Right hindlimb (tissue), 1 donor: ENCODE measurements at regions not wholly inside any gene's neighbourhood (a gene's known extent, or its start where the extent isn't known, plus 50 kb on each side); places are given as distances from the start of the nearest gene placed in this dataset.

Source experiments
- DNase-seq: peaks from one replicate; pipeline ENCODE4 v3.0.0-alpha.2; 2018

- DNase-seq = no peak
Measured at GRCh38 chr7:118713039-118713438, 488.5 kb downstream of the ANKRD7 start.

- DNase-seq = no peak
Measured at GRCh38 chr7:118720632-118721031, 496.1 kb downstream of the ANKRD7 start.

- DNase-seq = no peak
Measured at GRCh38 chr7:118731854-118732253, 507.4 kb downstream of the ANKRD7 start.

GRCh38 chr7:118734541-118734940 lies 510.0 kb downstream of the ANKRD7 start:
- no peak for DNase-seq

GRCh38 chr7:118735441-118735840 lies 510.9 kb downstream of the ANKRD7 start:
- DNase-seq = no peak

GRCh38 chr7:118737935-118738334 lies 513.4 kb downstream of the ANKRD7 start:
- no peak for DNase-seq

- no peak for DNase-seq
Measured at GRCh38 chr7:118745927-118746326, 521.4 kb downstream of the ANKRD7 start.

- no peak for DNase-seq
Measured at GRCh38 chr7:118747473-118747872, 523.0 kb downstream of the ANKRD7 start.

- no peak for DNase-seq
Measured at GRCh38 chr7:118753479-118753878, 529.0 kb downstream of the ANKRD7 start.

- DNase-seq = no peak
Measured at GRCh38 chr7:118754608-118755007, 530.1 kb downstream of the ANKRD7 start.

GRCh38 chr7:118755067-118755625 lies 530.6 kb downstream of the ANKRD7 start:
- no peak for DNase-seq

- DNase-seq = no peak
Measured at GRCh38 chr7:118757066-118757465, 532.6 kb downstream of the ANKRD7 start.

- DNase-seq = no peak
Measured at GRCh38 chr7:118758582-118758981, 534.1 kb downstream of the ANKRD7 start.

- no peak for DNase-seq
Measured at GRCh38 chr7:118759921-118760320, 535.4 kb downstream of the ANKRD7 start.

GRCh38 chr7:118762451-118762850 lies 537.9 kb downstream of the ANKRD7 start:
- DNase-seq = no peak

- DNase-seq = no peak
Measured at GRCh38 chr7:118764221-118764620, 539.7 kb downstream of the ANKRD7 start.

- DNase-seq = no peak
Measured at GRCh38 chr7:118771672-118772071, 547.2 kb downstream of the ANKRD7 start.

GRCh38 chr7:118777308-118777707 lies 552.8 kb downstream of the ANKRD7 start:
- DNase-seq = no peak

GRCh38 chr7:118792682-118793081 lies 568.2 kb downstream of the ANKRD7 start:
- DNase-seq = no peak

GRCh38 chr7:118793582-118793981 lies 569.1 kb downstream of the ANKRD7 start:
- no peak for DNase-seq

- DNase-seq = no peak
Measured at GRCh38 chr7:118794419-118794818, 569.9 kb downstream of the ANKRD7 start.

GRCh38 chr7:118801366-118801765 lies 576.9 kb downstream of the ANKRD7 start:
- DNase-seq = no peak

- no peak for DNase-seq
Measured at GRCh38 chr7:118802726-118803125, 578.2 kb downstream of the ANKRD7 start.

- DNase-seq = no peak
Measured at GRCh38 chr7:118826246-118826645, 601.7 kb downstream of the ANKRD7 start.

- no peak for DNase-seq
Measured at GRCh38 chr7:118836933-118837332, 612.4 kb downstream of the ANKRD7 start.

- DNase-seq = no peak
Measured at GRCh38 chr7:118839515-118839914, 615.0 kb downstream of the ANKRD7 start.
